ENCODE measurements at regions not wholly inside any gene's neighbourhood (a gene's known extent, or its start where the extent isn't known, plus 50 kb on each side); places are given as distances from the start of the nearest gene placed in this dataset.

- DNase-seq (ENCODE audit: low read depth): no peak
- H3K4me3 ChIP-seq (ENCODE audit: low read depth, low read length): no peak overlapping the region
- no peak for TF ChIP-seq CTCF (IDR thresholded peaks at IDR 0.05; ENCODE audit: low read depth, low read length, missing control alignments)
These were observed 92.8 kb upstream of the SASH1 start for GRCh38 chr6:148249679-148250375.

GRCh38 chr6:148250975-148251685, 91.5 kb upstream of the SASH1 start:
- H3K4me3 ChIP-seq (ENCODE audit: low read depth, low read length): no peak overlapping the region
- no peak for TF ChIP-seq CTCF (IDR thresholded peaks at IDR 0.05; ENCODE audit: low read depth, low read length, missing control alignments)
- no peak for DNase-seq (ENCODE audit: low read depth)

- no peak for DNase-seq (ENCODE audit: low read depth)
- no peak for TF ChIP-seq CTCF (IDR thresholded peaks at IDR 0.05; ENCODE audit: low read depth, low read length, missing control alignments)
- no peak overlapping the region for H3K4me3 ChIP-seq (ENCODE audit: low read depth, low read length)
These were observed 90.7 kb upstream of the SASH1 start for GRCh38 chr6:148251891-148252290.

GRCh38 chr6:148257810-148258209, 84.8 kb upstream of the SASH1 start:
- DNase-seq (ENCODE audit: low read depth): no peak
- no peak overlapping the region for H3K4me3 ChIP-seq (ENCODE audit: low read depth, low read length)
- TF ChIP-seq CTCF (IDR thresholded peaks at IDR 0.05; ENCODE audit: low read depth, low read length, missing control alignments): no peak

- no peak for TF ChIP-seq CTCF (IDR thresholded peaks at IDR 0.05; ENCODE audit: low read depth, low read length, missing control alignments)
- no peak for DNase-seq (ENCODE audit: low read depth)
These were observed 83.8 kb upstream of the SASH1 start for GRCh38 chr6:148258868-148259267.

GRCh38 chr6:148261470-148261869, 81.2 kb upstream of the SASH1 start:
- TF ChIP-seq CTCF (IDR thresholded peaks at IDR 0.05; ENCODE audit: low read depth, low read length, missing control alignments): no peak
- no peak for DNase-seq (ENCODE audit: low read depth)
- H3K4me3 ChIP-seq (ENCODE audit: low read depth, low read length): no peak overlapping the region

More at GRCh38 chr6:148258868-148259267, 83.8 kb upstream of the SASH1 start:
- no peak overlapping the region for H3K4me3 ChIP-seq (ENCODE audit: low read depth, low read length)

Measured in GM12864 (cell line).